NCI-H2081 (cell line): ENCODE measurements at regions not wholly inside any gene's neighbourhood (a gene's known extent, or its start where the extent isn't known, plus 50 kb on each side); places are given as distances from the start of the nearest gene placed in this dataset.

ENCODE experiments used
- DNase-seq, 2 experiments: peaks; one replicate each; lab custom pipeline; 2025; lab: John Stamatoyannopoulos, UW

DNA sequence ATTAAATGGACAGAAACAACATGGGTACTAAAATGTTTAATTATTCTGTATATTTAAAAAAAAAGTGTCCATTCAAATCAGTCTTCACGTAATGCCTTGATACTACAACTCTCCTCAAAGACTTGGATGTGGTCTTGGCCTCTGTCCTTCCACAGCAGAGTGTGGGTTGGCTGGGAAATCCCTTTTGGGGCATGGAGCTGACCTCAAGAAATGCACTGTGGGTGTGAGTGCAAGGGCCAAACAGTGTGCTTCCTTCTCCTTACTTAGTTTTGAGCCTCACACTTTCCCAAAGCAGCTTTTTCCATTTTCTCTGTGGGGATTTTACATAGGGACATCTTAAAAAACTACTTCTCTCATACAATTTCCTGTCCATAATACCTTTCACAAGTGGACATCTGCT lies 607.4 kb downstream of the EFNB2 start:
- DNase-seq: no peak

DNA sequence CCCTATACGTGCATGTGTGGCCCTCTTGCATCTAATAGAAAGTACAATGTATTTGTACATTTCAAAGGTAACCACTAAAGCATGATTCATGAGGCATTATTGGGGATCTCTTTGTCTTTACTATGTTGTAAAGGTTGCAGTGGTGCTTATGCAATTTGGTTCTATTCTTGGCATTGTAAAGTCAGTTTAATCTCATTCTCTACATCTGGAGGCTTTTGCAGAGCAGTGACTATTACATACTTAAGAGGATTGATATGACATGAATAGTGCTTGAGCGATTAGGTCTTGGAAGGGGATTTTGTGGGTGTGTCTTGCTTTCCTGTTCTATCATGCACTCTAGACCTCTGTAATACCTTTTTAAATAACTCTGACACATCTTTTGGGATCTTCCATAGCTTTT lies 610.0 kb downstream of the EFNB2 start:
- DNase-seq: no peak

DNA sequence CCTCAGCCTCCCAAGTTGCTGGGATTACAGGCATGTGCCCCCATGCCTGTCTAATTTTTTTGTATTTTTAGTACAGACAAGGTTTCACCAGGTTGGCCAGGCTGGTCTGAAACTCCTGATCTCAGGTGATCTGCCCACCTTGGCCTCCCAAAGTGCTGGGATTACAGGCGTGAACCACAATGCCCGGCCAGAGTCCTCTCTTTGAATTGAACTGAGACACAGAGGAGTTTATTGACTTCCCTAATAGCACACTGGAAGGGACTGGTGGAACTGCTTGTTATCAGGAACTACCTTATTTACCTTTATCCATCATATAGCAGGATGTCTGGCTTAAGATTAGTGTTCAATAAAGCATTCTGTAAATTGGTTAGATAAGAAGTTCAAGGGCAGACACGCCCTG lies 613.8 kb downstream of the EFNB2 start:
- DNase-seq: no peak

DNA sequence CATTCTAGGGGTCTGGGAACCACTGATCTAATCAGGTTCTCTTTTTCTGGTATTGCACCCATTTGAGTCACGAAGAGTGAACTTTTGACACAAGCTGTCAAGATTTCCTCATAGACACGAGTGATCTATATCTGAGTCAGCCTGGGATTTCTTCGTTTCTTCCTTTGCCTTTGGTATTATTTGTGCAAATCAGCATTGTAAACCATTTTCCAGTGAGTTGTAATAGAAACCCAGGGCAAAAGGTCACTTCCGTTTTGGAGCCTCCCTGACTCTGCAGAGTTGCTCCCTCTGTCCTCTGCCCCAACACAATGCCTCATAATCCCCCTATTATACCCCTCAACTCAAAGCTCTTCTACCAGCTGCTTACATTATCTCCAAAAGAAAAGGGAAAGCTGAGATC lies 615.1 kb downstream of the EFNB2 start:
- DNase-seq: no peak

DNA sequence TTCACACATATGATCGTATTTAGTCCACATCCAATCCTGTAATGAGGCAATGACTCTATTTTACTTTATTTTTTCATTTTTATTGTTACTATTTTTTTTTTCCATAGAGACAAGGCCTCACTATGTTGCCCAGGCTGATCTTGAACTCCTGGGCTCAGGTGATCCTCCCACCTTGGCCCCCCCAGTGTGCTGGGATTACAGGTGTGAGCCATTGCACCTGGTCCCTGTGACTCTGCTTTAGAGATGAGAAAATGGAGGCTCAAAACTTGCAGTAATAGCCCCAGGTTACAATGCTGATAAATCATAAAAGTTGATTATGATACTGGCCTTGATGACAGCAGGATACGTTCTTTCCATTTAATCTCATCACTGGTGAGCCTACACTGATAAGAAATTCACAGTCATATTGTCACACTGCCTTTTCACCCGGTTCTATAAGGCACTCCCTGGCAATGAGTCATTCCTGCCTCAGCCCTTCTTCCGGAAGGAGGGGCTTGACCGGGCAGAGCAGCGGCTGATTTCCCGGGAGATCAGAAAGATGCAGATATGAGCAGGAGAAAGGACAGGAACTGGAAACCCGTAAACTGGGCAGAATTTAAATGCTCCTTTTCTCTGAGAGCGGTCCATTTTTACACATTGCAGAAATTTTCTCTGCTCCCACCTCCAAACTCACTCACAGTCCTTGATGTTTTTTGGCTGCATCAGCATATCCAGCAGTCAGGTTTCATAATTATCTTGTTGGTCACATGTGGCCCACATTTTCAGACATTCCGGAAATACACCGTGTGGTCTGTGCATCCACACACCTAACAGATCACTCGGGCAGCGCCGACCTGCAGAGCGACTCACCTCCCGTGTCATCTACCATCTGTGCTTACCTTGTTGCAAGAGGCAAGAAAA lies 616.4 kb downstream of the EFNB2 start:
- DNase-seq: no peak

DNA sequence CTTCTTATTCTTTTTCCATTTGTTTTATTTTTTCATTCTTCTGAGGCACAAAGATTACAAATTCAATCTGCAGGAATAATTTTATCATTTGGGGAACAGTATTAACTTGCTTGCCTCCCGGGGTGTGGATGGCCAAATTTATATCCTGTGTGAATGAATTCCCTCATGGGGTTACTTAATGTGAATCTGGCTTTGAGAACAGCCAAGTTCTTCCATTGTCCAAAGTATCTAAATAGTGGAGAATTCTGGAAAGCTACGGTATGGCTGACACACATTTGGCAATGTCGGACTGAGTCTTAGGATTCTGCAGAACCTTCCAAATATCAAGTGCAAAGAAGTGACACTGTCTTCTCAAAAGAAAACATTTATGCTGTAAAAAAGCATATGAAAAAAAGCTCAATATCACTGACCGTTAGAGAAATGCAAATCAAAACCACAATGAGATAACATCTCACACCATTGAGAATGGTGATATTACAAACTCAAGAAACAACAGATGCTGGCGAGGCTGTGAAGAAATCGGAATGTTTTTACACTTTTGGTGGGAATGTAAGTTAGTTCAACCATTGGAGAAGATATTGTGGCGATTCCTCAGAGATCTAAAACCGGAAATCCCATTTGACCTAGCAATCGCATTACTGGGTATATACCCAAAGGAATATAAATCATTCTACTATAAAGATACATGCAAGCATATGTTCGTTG lies 620.2 kb downstream of the EFNB2 start:
- DNase-seq: no peak

DNA sequence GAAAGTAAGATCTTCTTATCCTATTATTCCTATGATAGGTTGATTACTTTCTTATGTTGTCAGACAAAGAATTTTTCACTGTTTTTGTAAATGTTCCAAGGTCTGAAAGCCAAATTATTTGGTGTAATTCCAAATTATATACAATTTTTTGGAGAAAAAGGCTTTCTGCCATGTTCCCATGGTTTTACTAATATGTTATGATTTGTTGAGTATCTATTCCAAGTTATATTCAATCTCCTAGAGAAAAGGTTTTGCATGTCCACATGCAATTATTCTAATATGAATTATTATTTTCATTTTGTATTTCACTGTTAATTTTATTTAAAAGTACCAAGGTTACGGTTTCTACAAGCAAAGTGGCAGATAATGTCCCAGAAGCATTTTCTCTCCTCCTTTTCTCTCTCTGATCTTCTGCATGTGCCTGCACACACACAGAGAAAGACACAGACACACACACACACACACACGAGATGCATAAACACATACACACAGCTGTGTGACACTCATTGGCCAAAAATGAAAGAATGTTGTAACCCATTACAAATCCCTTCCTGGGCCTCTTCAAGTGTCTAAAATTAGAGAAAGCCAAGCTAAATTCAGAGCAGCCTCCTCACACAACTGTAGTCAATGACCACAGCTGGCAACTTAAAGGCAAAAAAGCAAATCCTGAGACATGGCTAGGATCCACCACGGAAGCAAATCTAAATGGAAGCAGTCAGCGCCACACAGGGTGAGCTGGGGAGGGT lies 621.0 kb downstream of the EFNB2 start:
- DNase-seq: no peak

DNA sequence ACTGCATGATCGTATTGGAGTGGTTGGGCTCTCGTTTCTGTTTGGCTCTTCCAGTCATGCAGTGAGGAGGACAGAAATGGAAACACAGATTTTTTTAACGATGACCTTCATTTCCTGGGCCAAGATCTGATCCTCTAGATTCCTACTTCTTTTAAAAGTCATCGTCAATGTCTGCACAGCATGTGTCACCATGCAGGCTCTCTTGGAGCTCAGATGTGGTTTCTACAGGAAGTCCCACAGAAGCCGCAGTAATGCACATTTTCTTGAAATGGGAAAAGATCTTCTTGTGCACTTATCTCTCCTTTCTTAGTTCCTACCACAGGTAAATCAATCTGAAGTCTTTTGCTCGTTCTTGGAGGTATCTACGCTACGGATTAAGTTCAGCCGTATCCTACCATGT lies 626.9 kb downstream of the EFNB2 start:
- no peak for DNase-seq

DNA sequence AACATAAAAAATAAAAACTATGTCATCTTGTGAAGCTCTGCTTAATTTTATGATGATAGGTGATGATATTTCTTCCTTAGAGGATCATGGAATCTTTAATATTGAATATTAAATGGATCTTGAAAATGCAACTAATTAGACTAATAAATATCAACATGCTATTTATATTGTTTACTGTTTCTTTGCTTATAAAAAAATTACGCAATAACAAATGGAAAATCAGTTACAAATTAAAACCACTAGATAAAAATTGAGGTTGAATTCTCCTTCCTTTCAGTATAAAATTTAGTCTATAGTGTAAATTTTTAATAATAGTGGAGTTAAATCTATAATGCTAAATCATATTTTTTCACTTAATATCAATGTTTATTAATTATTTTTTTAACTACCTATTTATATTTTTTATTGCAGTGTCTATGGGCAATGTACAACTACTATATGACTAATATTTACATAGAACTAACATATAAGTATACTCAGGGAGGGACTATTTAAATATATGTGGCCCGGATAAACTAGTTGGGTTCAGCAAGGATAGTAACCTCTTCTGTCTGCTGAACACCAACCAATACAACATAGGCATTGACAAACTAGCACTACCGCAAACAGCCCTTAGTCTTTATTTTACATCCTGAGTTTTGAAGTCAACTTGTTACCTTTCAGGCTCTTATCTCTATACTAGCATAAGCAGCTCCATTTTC lies 628.0 kb downstream of the EFNB2 start:
- no peak for DNase-seq

DNA sequence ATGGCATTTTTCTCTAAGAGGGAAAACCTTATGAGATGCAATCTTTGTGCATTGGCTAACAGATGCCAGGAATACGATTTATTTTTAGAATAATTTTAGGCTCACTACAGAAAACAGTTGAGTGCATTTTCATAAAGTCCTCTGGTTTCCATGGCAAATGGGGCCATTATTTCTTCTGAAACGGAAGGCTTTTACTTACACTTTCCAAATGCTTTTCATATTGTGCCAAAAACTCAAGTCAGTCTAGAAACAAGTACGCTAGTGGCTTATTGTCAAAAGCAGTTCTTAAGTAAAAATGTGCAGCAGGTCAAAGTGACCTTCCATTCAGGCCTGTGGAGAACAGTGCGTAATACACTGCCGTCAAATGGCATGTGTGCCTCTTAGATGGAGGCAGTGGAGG lies 628.7 kb downstream of the EFNB2 start:
- DNase-seq: no peak

DNA sequence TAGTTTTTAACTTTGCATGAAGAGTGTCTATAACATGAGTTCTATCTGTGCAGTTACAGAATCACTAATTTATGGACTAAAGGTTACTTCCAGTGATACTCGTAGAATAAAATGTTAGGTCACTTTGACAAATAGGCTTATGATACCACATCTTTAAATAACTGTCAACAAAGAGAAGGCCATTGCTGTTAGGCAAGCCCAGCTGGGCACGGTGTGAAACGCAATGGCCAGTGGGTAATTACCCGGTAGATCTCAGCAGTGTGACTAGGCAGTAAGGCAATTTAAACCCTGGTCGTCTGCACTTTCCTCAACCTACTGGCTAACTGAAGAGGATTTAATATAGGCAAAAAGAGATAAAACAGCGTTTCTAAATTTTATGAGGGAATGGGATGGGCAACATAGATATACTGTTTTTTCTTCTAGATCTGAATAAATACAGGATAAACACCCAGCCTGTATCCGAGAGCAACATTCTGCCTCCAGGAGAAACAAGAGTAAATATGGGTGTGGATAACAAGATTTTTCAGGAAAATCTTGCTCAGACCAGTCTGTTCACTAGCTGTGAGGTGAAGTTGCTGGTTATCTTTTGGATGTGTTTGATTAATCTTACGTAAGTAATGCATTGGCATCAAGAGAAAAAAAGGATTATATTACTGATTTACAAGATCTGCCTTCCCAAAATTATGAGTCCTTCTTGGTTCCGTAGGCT lies 631.3 kb downstream of the EFNB2 start:
- DNase-seq: no peak

DNA sequence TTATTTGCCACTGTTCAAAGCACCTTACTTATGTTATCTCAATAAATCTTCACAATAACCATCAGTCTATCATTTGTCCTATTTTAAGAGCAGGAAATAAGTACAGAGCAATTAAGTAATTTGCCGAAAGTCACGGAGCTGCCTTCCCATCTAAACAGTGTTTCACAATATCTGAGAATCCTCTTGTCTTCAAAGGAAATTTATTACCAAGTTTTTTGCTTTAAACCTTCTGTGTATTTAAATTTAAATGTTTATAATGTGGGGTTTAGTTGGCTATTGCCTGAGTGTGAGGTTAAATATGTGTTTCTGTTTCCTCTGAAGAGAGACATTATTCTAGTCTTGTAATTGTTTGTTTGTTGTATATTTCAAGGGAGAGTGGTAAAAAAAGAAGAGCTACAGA lies 633.1 kb downstream of the EFNB2 start:
- DNase-seq: peak in 1 of 2 experiments; percentile 7

DNA sequence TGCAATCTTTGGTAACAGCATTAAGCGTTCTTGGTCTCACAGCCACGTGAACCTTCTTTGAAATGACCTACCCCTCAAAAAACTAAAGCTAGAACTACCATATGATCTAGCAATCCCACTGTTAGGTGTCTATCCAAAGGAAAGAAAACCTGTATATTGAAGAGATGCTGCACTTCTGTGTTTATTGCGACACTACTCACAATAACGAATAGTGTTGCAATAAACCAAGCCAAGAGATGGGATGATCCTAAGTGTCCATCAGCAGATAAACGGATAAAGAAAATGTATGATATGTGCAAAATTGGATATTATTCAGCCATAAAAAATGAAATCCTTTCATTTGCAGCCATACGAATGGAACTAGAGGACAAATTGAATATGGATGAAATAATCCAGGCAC lies 637.9 kb downstream of the EFNB2 start:
- no peak for DNase-seq

DNA sequence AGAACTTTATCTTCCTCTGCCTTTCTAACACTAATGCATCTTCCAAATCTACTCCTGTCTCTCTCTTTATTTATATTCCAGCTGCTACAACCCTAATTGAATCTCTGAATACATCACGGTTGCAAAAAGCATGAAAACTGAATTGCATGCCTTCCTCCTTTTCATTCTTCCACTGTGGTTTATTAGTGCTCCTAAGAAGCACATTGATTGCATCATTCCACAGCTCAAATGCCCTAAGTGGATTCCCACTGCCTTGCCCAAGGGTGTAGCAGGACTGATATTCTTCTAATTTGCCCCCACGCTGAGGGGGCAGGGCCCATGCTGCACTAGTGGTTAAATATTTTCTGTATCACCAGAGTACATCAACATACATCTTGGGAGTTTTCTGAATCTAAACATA lies 640.8 kb downstream of the EFNB2 start:
- no peak for DNase-seq

DNA sequence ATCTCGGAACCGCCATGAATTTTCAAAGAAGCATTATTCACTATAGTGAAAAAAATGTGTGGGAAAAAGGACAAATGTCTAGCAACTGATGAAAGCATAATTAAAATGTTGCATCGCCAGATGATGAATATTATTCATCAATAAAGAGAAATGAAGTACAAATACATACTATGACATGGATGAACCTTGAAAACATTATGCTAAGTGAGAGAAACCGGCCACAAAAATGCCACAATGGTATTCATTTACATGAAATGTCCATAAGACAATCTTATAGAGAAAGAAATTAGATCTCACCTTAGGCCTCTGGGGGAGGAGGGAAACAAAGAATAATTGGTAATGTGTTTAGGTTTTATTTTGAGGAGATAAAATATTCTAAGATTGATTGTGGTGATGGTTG lies 645.0 kb downstream of the EFNB2 start:
- DNase-seq: no peak

DNA sequence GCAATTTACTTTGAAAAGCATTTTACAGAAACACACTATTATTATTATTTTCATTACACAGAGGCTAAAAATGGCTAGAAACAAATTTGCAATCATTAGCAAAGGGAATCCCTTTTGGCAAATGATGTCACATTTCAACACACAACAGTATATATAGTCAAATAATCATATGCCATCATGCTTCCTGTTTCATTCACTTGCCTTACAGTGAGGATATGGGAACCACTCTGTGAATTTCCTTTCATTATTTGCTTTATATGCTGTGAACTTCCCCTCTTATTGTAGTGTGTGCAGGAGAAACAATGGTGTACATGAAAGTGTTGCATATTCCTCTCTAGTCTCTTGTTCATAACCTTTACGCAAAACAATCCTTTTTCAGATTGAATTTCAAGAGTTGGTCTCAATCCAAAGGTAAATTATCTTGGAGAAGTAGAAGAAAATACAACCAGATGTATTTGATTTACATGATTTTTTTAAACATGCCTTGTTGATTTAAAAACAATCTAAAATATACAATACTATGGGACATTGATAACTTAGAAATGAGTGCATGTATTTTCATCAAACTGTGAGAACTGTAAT lies 657.3 kb downstream of the EFNB2 start:
- peak in 1 of 2 experiments; percentile 26 for DNase-seq

DNA sequence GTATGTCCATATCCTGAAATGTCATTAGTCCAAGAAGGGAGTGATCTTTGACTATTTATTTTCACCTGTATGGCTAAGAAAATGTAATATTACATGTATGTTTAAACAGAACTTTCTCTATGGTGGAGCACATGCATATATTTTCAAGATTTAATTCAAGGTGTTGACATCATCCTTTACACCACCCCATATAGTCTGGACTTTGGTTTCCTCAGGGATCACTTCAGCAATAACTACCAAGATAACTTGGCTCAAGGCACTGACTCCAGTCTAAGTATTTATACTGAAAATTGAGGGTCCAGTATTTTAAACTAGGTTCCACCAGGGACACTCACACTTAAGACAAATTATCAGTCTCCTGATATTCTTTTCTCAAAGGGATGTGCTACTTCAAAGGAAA lies 660.6 kb downstream of the EFNB2 start:
- DNase-seq: no peak

DNA sequence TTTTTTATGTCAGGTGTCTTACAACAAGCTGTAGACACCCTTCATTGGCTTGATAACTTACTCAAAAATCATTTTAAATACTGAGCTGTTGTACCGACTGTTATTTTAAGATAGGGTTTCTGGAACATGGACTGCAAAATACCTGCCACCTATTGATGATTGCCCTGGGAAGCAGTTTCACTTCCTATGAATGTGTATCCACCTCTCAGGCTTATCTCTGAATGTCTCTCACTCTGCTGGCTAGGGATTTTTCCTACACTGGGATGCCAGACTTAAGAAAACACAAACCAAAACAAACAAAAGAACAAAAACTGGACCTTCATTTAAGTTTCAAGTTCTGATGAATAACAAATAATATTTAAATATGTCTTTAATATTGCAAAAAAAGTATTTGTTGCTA lies 663.7 kb downstream of the EFNB2 start:
- DNase-seq: no peak

DNA sequence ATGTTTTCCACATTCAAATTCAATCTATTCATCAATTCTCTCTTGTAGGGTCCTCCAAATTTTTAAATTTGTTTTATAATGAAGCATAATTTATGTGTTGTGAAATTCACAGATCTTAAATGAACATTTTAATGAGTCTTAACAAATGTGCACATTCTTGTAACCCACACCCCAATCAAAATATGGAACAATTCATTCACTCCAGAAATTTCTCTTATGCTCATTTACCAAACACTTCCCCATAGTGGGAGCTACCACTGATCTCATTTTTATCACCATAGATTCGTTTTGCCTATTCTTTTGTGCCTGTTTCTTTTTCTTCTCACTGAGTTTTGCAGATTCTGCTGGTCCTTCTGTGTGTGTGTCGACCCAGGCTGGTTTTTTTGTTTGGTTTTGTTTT lies 664.1 kb downstream of the EFNB2 start:
- no peak for DNase-seq

DNA sequence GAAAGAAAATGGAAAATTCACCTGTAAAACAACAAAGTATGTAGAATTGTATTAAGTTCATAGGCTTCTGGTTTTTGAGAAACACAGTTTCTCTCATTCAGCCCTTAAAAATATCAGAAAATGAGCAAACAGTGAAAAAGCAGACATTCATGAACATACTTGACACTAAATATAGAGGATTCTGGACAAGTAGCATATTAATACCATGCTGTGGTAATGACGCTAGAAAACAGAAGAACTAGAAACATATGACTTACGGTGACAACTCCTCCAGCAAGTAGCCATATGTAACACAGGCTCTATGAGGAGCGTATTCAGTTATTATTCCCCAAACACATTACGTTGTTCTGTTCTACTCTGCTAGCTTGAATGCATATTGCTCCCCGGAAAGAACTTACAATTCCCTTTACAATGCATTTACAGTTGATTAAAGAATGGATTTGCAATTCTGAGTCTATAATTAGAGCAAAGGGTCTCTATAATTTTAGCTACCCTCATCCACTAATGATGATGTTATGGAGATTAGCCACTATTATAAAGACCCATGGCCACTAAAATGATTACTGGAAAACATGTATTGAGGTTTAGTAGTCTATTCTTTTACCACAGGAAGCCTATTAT lies 672.1 kb downstream of the EFNB2 start:
- DNase-seq: no peak

DNA sequence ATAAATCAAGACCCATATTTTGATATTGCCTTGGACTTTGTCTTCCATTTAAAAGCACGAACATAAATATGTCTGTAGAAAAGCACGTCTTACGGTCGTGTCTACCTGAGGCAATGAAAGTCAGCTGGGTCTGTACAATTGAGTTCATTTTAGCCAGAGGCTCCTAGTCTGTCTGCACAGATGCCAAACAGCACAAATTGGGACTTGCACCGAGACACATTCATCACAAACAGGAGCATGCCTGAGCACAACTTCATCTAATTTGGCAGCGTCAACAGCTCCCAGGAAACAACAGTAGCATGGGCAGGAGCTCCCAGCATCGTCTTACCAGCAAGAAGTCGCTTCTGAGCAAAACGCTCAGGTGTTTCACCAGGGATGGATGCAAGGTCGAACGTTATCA lies 687.0 kb downstream of the EFNB2 start:
- no peak for DNase-seq
